SK-N-SH treated with all-trans-retinoic acid at 6 μM for 48 hours (cell line): ENCODE measurements at regions not wholly inside any gene's neighbourhood (a gene's known extent, or its start where the extent isn't known, plus 50 kb on each side); places are given as distances from the start of the nearest gene placed in this dataset.
"Not testable (repeated sequence)": the region's sequence is repeated elsewhere in the genome, so short reads cannot be mapped to it uniquely, and the experiment has no call there.

Source experiments
- ARNTL ChIP-seq: fragments of 450-650 bp; formaldehyde crosslinking; IDR thresholded peaks from 2 replicates; pipeline ENCODE4 v1.5.0; 2020; ENCODE audit warnings: low read depth, mild to moderate bottlenecking, moderate library complexity, borderline replicate concordance
- OSR1 ChIP-seq: fragments of 250-450 bp; sonication (Bioruptor Pico); IDR thresholded peaks from 2 replicates; pipeline ENCODE4 v1.8.0; 2022; ENCODE audit warnings: moderate library complexity, mild to moderate bottlenecking, inconsistent platforms
- RARB ChIP-seq: fragments of 250-450 bp; sonication (Bioruptor Pico); IDR thresholded peaks from 2 replicates; pipeline ENCODE4 v1.8.0; 2021; ENCODE audit warnings: mild to moderate bottlenecking, moderate library complexity
- TCF4 ChIP-seq: fragments of 250-450 bp; sonication (Bioruptor Pico); IDR thresholded peaks from 2 replicates; pipeline ENCODE4 v1.8.0; 2021; ENCODE audit warnings: mild to moderate bottlenecking, moderate library complexity, borderline replicate concordance
- ZC3H10 ChIP-seq: fragments of 250-450 bp; sonication (Bioruptor Pico); IDR thresholded peaks from 2 replicates; pipeline ENCODE4 v1.5.1; 2021; ENCODE audit warnings: mild to moderate bottlenecking, moderate library complexity
- ZNF565 ChIP-seq: fragments of 450-650 bp; formaldehyde crosslinking; conservative IDR thresholded peaks from 2 replicates; pipeline ENCODE4 v1.5.0; 2020; ENCODE audit warnings: low read depth, mild to moderate bottlenecking, moderate library complexity
- TF ChIP-seq, protein P1 (sequence below): fragments of 250-450 bp; sonication (Bioruptor Pico); IDR thresholded peaks from 2 replicates; pipeline ENCODE4 v1.8.0; 2021; ENCODE audit warnings: low read depth, mild to moderate bottlenecking, moderate library complexity, borderline replicate concordance
- TF ChIP-seq, protein P2 (sequence below): fragments of 250-450 bp; sonication (Bioruptor Pico); IDR thresholded peaks from 2 replicates; pipeline ENCODE4 v1.8.0; 2020; ENCODE audit warnings: mild to moderate bottlenecking, moderate library complexity, borderline replicate concordance

GRCh38 chr6:103801901-103802479 is 1057.7 kb downstream of the HACE1 start:
- not testable (repeated sequence) for TF ChIP-seq RARB, ZC3H10, OSR1, TCF4, ARNTL, ZNF565 (CRISPR knock-in tag)
- TF ChIP-seq, protein P1, sequence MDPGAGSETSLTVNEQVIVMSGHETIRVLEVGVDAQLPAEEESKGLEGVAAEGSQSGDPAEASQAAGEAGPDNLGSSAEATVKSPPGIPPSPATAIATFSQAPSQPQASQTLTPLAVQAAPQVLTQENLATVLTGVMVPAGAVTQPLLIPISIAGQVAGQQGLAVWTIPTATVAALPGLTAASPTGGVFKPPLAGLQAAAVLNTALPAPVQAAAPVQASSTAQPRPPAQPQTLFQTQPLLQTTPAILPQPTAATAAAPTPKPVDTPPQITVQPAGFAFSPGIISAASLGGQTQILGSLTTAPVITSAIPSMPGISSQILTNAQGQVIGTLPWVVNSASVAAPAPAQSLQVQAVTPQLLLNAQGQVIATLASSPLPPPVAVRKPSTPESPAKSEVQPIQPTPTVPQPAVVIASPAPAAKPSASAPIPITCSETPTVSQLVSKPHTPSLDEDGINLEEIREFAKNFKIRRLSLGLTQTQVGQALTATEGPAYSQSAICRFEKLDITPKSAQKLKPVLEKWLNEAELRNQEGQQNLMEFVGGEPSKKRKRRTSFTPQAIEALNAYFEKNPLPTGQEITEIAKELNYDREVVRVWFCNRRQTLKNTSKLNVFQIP (CRISPR knock-in tag) = not testable (repeated sequence)
- TF ChIP-seq, protein P2, sequence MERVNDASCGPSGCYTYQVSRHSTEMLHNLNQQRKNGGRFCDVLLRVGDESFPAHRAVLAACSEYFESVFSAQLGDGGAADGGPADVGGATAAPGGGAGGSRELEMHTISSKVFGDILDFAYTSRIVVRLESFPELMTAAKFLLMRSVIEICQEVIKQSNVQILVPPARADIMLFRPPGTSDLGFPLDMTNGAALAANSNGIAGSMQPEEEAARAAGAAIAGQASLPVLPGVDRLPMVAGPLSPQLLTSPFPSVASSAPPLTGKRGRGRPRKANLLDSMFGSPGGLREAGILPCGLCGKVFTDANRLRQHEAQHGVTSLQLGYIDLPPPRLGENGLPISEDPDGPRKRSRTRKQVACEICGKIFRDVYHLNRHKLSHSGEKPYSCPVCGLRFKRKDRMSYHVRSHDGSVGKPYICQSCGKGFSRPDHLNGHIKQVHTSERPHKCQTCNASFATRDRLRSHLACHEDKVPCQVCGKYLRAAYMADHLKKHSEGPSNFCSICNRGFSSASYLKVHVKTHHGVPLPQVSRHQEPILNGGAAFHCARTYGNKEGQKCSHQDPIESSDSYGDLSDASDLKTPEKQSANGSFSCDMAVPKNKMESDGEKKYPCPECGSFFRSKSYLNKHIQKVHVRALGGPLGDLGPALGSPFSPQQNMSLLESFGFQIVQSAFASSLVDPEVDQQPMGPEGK = not testable (repeated sequence)
